Umbilical cord (tissue), 1 donor: ENCODE measurements at regions not wholly inside any gene's neighbourhood (a gene's known extent, or its start where the extent isn't known, plus 50 kb on each side); places are given as distances from the start of the nearest gene placed in this dataset.

Experiments used
- DNase-seq: peaks from one replicate; pipeline ENCODE4 v3.0.0-alpha.2; 2015; ENCODE audit warnings: low spot score

DNA sequence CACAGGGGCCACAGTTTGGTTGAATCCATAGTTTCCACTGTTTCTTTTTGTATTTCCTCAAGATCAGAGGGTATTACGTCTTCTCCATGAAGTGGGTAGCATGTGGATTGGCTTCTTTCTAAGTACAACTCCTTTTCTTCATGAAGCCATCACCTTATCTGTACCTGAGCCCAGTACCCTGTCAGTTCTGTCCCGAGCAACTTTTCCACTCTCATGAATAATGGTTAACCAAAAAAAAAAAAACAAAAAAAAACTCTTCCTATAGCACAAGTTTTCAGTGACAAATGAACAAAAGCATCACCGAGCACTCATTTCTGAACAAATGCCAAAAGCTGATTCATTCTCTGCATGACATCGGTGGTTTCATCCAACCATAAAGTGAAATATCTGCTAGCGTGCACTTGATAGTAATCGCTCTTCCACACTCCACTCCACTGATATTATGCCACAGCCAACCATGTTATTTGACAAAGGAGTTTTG, 53.0 kb upstream of the CCDC150 start:
- DNase-seq, result no peak

DNA sequence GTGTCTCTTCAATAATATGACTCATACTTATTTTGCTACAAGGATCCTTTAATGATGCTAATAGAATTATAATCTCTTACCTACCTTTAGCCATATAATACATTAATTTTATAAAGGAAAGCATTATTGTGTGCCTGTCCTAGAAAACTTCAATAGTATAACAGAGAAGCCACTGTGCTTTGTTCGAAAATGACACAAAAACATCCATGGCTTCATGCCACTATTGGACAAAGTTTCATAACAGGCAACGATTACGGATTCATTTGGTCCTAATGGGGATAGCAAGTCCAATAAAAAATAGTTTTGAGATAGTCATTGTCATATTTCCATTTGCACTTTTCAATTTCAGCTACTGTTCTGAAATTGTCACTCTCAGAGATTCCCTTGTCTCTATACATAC, 52.5 kb upstream of the CCDC150 start:
- no peak for DNase-seq

DNA sequence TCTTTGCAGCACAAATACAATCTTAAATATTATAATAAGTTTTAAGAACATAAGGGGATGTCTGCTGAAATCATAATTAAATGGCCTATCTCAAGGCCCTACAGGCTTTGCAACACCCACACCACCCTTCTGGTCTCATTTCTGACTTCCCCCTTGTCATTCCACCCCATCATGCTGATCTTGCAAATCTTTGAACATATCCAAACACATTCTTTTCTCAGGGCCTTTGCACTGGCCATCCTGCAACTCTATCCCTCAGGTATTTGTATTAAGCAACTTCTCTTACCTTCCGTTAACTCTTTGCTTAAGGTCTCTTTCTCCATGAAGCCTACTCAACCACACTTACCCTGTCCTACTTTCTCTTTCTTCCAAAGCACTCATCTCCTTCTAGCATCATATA, 51.8 kb upstream of the CCDC150 start:
- DNase-seq, result no peak

DNA sequence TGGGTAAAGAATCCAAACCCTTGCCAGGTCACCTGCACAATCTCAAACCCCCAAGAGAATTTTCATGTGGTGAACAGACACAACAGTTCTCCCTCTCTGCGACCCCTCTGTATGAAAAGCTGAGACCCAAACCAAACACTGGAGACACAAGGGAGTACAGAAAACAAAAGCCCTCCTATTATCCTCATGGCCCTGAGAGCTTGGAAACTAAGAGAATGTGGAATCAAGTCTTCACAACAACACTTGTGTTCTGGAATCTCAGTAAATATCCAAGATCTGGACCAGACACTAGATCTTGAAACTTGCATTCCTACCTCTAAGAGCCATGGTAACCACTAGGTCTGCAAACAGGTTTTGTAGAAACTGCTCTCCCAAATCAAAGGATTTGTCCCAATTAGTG, 50.1 kb upstream of the CCDC150 start:
- no peak for DNase-seq
